PC-3 (cell line): ENCODE measurements at regions not wholly inside any gene's neighbourhood (a gene's known extent, or its start where the extent isn't known, plus 50 kb on each side); places are given as distances from the start of the nearest gene placed in this dataset.

Experiments
- EZH2 ChIP-seq: fragments of 300-600 bp; sonication (generic); IDR thresholded peaks from one replicate; pipeline ENCODE4 v1.6.1; 2017; ENCODE audit warnings: antibody characterized with exemption, mild to moderate bottlenecking, low read length; ENCODE audit not compliant: unreplicated experiment
- TF ChIP-seq, protein P1 (sequence below): fragments of 300-600 bp; sonication (generic); conservative IDR thresholded peaks from 2 replicates; pipeline ENCODE4 v1.5.1; 2017; ENCODE audit warnings: antibody characterized with exemption, low read depth, mild to moderate bottlenecking, low read length

DNA sequence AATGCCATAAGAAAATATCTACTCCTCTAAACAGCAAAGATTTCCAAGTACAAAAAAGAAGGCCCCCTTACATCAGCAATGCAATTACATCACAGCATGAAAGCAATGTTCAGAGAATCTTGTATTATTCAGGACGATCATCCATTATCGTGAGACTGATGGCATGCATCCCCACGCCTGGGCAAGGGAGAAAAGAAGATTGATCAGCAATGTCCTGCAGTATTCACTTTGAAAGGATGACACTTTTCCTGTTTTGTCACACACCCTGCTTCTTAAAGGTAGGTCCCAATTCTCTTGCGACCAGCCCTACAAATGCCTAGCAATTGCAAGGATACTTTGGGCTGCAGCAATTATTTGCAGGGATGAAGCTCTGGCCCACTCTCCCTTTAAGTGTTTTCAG, 108.7 kb downstream of the TOMM20 start:
- no peak for TF ChIP-seq EZH2
- TF ChIP-seq, protein P1, sequence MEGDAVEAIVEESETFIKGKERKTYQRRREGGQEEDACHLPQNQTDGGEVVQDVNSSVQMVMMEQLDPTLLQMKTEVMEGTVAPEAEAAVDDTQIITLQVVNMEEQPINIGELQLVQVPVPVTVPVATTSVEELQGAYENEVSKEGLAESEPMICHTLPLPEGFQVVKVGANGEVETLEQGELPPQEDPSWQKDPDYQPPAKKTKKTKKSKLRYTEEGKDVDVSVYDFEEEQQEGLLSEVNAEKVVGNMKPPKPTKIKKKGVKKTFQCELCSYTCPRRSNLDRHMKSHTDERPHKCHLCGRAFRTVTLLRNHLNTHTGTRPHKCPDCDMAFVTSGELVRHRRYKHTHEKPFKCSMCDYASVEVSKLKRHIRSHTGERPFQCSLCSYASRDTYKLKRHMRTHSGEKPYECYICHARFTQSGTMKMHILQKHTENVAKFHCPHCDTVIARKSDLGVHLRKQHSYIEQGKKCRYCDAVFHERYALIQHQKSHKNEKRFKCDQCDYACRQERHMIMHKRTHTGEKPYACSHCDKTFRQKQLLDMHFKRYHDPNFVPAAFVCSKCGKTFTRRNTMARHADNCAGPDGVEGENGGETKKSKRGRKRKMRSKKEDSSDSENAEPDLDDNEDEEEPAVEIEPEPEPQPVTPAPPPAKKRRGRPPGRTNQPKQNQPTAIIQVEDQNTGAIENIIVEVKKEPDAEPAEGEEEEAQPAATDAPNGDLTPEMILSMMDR, result no peak
